Natural killer cell treated with Interleukin-12 subunit alpha and Interleukin-12 subunit beta and Interleukin-15 and Interleukin-18, amount 100 ng/mL, for 72 hours (primary cell): ENCODE measurements at regions not wholly inside any gene's neighbourhood (a gene's known extent, or its start where the extent isn't known, plus 50 kb on each side); places are given as distances from the start of the nearest gene placed in this dataset.
A peak's percentile ranks its signal among the peaks of the same experiment; 100 is the strongest.

Source experiments
- ATAC-seq, 2 donors: fragments of 150-1000 bp; cut with Tn5 transposase in 1 of 2; sonication (Bioruptor Pico), chemical (Tn5 transposase) in 1 of 2; 2 replicates each; pipeline ENCODE4 v1.10.0; 2021
- DNase-seq: peaks from one replicate; pipeline ENCODE4 v3.0.0; 2022; ENCODE audit warnings: low spot score
- H3K27ac Mint-ChIP-seq, 2 donors: 1 replicate in 1 of 2; 2 replicates in 1 of 2; pipeline ENCODE4 v1.8.0; 2022; ENCODE audit warnings: mixed read lengths in 2 of 2, mild to moderate bottlenecking in 1 of 2, moderate library complexity in 1 of 2
- H3K27me3 Mint-ChIP-seq, 2 donors: 1 replicate in 1 of 2; 2 replicates in 1 of 2; pipeline ENCODE4 v1.8.0; 2022; ENCODE audit warnings: mixed read lengths in 2 of 2
- H3K36me3 Mint-ChIP-seq: one replicate; pipeline ENCODE4 v1.8.0; 2022; ENCODE audit warnings: mixed read lengths
- H3K4me1 Mint-ChIP-seq, 2 donors: 1 replicate in 1 of 2; 2 replicates in 1 of 2; pipeline ENCODE4 v1.8.0; 2022; ENCODE audit warnings: low read depth in 2 of 2, mixed read lengths in 2 of 2, mild to moderate bottlenecking in 1 of 2
- H3K4me3 Mint-ChIP-seq: one replicate; pipeline ENCODE4 v1.8.0; 2022; ENCODE audit warnings: mixed read lengths
- H3K9me3 Mint-ChIP-seq: 2 replicates; pipeline ENCODE4 v1.8.0; 2022; ENCODE audit warnings: mixed read lengths

GRCh38 chr2:128389388-128390086, 70.9 kb upstream of the HS6ST1 start:
- DNase-seq (peak; percentile 34), ATAC-seq (no peak)
- Mint-ChIP-seq H3K4me3 (no peak overlapping the region), H3K36me3 (no peaks in the 10 kb centered on the region), H3K27ac (no peak overlapping the region), H3K4me1 (no peaks in the 10 kb centered on the region), H3K9me3 (no peaks in the 10 kb centered on the region), H3K27me3 (peaks cover 7% of the 10 kb centered on the region in 2 donors)

GRCh38 chr2:128390256-128390990, 71.8 kb upstream of the HS6ST1 start:
- Mint-ChIP-seq H3K4me3 (no peak overlapping the region), H3K4me1 (no peaks in the 10 kb centered on the region)

GRCh38 chr2:128390991-128391630, 72.4 kb upstream of the HS6ST1 start:
- peaks cover 7% of the 10 kb centered on the region in 2 donors for H3K27me3 Mint-ChIP-seq
- DNase-seq (peak; percentile 37), ATAC-seq (no peak)
- H3K4me1 Mint-ChIP-seq = no peaks in the 10 kb centered on the region
- no peak overlapping the region for H3K27ac Mint-ChIP-seq
- no peak overlapping the region for H3K4me3 Mint-ChIP-seq
- no peaks in the 10 kb centered on the region for H3K36me3 Mint-ChIP-seq
- H3K9me3 Mint-ChIP-seq = no peaks in the 10 kb centered on the region

More at GRCh38 chr2:128390256-128390990, 71.8 kb upstream of the HS6ST1 start:
- Mint-ChIP-seq H3K27me3 (peaks cover 7% of the 10 kb centered on the region in 2 donors), H3K27ac (no peak overlapping the region), H3K36me3 (no peaks in the 10 kb centered on the region), H3K9me3 (no peaks in the 10 kb centered on the region)
- ATAC-seq (no peak), DNase-seq (peak; percentile 12)

GRCh38 chr2:128391679-128392078, 73.0 kb upstream of the HS6ST1 start:
- H3K9me3 Mint-ChIP-seq = no peaks in the 10 kb centered on the region
- H3K4me1 Mint-ChIP-seq = no peaks in the 10 kb centered on the region
- no peak overlapping the region for H3K4me3 Mint-ChIP-seq
- ATAC-seq (no peak), DNase-seq (no peak)
- no peak overlapping the region for H3K27ac Mint-ChIP-seq
- no peaks in the 10 kb centered on the region for H3K36me3 Mint-ChIP-seq
- peaks cover 7% of the 10 kb centered on the region in 2 donors for H3K27me3 Mint-ChIP-seq

DNA sequence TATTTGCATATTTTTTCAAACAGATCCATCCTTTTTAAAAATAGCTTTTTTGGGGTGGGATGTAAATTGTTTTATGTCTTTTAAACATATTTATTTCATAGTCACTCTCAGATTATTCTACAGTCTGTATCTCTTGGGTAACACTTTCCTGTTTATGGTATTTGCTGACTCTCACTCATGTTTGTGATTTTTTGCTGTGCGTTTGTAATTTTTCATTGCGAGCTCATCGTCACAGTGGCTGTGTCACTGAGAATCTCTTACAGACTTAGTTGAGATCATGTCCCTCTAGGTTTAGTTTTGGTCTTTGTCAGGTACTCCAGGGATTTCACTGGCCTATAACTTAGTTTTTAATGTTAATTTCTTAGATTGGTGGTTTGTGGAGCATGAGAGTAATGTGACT, 73.5 kb upstream of the HS6ST1 start:
- H3K4me1 Mint-ChIP-seq = no peaks in the 10 kb centered on the region
- H3K27ac Mint-ChIP-seq = no peak overlapping the region
- ATAC-seq (no peak), DNase-seq (no peak)
- H3K9me3 Mint-ChIP-seq = no peaks in the 10 kb centered on the region
- H3K27me3 Mint-ChIP-seq = peaks cover 7% of the 10 kb centered on the region in 2 donors
- H3K36me3 Mint-ChIP-seq = no peaks in the 10 kb centered on the region
- no peak overlapping the region for H3K4me3 Mint-ChIP-seq

- Mint-ChIP-seq H3K4me3 (no peak overlapping the region), H3K9me3 (no peaks in the 10 kb centered on the region), H3K4me1 (no peaks in the 10 kb centered on the region), H3K27ac (no peak overlapping the region), H3K36me3 (no peaks in the 10 kb centered on the region), H3K27me3 (peaks cover 7 to 14% of the 10 kb centered on the region in 2 donors)
- DNase-seq = no peak
- no peak for ATAC-seq
These were observed 75.5 kb upstream of the HS6ST1 start for GRCh38 chr2:128394007-128394730.

GRCh38 chr2:128395196-128395595, 76.5 kb upstream of the HS6ST1 start:
- DNase-seq = no peak
- H3K9me3 Mint-ChIP-seq = no peaks in the 10 kb centered on the region
- H3K27ac Mint-ChIP-seq = no peak overlapping the region
- no peak for ATAC-seq
- H3K36me3 Mint-ChIP-seq = no peaks in the 10 kb centered on the region
- no peak overlapping the region for H3K4me3 Mint-ChIP-seq
- H3K4me1 Mint-ChIP-seq = no peaks in the 10 kb centered on the region
- H3K27me3 Mint-ChIP-seq = peaks cover 13 to 22% of the 10 kb centered on the region in 2 donors

DNA sequence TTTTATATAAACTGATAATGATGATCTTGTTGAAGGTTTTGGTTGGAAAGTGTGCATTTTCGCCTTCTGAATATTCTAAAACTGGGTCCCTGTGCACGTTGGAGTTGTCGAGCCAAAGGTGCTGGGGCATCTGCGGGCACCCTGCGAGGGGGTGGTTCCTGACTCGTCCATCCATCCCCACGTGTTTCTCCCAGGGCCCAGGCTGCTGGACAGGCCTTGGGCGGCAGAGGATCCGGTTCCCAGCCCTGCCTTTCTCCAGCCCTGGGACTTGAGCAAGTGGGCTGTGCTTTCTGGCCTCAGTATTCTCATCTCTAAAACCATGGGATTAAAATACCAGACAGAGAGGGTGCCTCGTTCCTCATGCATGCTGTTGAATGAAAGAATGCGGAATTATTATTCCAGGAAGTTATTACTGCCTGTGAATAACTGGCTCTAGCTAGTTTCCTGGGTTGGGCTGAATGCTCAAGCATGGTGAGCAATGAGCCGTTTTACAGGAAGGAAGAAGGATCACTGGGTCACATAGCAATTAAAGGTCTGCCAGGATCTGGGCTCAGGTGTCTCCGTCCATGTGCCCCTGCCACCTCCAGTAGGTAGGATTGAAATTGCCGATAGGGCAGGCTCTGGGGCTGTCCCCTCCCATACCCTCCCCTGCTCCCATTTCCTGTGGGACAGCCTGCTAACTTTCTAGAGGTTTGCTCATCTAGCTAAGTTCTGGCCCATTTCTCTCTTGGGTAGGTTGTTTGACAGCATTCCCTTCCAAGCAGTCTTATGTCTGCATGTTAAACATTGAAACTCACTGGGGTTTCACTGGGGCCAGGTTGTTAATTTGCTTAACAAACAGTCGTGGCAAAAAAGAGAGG, 77.2 kb upstream of the HS6ST1 start:
- DNase-seq (no peak), ATAC-seq (peak in 1 of 2 donors; percentile 48)
- Mint-ChIP-seq H3K9me3 (no peaks in the 10 kb centered on the region), H3K4me3 (no peak overlapping the region), H3K27ac (no peak overlapping the region), H3K4me1 (no peaks in the 10 kb centered on the region), H3K27me3 (peaks cover 13 to 28% of the 10 kb centered on the region in 2 donors), H3K36me3 (no peaks in the 10 kb centered on the region)

- Mint-ChIP-seq H3K9me3 (no peaks in the 10 kb centered on the region), H3K4me1 (no peaks in the 10 kb centered on the region), H3K4me3 (no peak overlapping the region), H3K27me3 (peaks cover 13 to 33% of the 10 kb centered on the region in 2 donors), H3K36me3 (no peaks in the 10 kb centered on the region), H3K27ac (no peak overlapping the region)
- no peak for DNase-seq
- no peak for ATAC-seq
These were observed 77.8 kb upstream of the HS6ST1 start for GRCh38 chr2:128396500-128396891.

GRCh38 chr2:128396946-128397345, 78.3 kb upstream of the HS6ST1 start:
- Mint-ChIP-seq H3K27ac (no peak overlapping the region), H3K4me1 (no peaks in the 10 kb centered on the region), H3K36me3 (no peaks in the 10 kb centered on the region), H3K27me3 (peaks cover 13 to 33% of the 10 kb centered on the region in 2 donors), H3K4me3 (no peak overlapping the region), H3K9me3 (no peaks in the 10 kb centered on the region)
- DNase-seq (no peak), ATAC-seq (no peak)

GRCh38 chr2:128399256-128399655, 80.6 kb upstream of the HS6ST1 start:
- Mint-ChIP-seq H3K4me1 (no peaks in the 10 kb centered on the region), H3K36me3 (no peaks in the 10 kb centered on the region), H3K27me3 (peaks cover 9 to 26% of the 10 kb centered on the region in 2 donors), H3K4me3 (no peak overlapping the region), H3K9me3 (no peaks in the 10 kb centered on the region), H3K27ac (no peak overlapping the region)
- ATAC-seq (no peak), DNase-seq (no peak)

DNA sequence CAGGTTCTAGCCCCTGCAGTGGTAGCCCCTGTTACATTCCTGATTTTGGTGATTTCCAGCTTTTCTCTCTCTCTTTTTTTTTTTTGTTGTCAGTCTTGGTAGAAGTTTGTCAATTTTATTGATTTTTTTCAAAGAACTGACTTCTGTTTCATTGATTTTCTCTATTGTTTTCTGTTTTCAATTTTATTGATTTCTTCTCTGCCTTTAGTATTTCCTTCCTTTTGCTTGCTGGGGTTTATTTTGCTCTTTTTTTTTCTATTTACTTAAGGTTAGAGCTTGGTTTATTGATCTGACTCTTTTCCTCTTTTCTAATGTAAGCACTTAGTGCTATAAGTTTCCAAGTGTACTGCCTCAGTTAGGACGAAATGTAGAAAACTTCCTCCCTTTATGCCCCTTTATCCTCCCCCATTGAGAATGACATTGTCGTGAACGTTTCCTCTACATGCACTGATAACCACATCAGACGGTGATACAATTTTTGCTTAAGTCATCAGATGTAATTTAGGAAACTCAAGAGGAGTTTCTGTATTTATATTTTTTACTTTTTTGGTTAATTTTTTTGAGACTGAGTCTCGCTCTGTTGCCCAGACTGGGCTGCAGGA, 81.1 kb upstream of the HS6ST1 start:
- H3K9me3 Mint-ChIP-seq = no peaks in the 10 kb centered on the region
- H3K36me3 Mint-ChIP-seq = no peaks in the 10 kb centered on the region
- no peak overlapping the region for H3K27ac Mint-ChIP-seq
- DNase-seq = no peak
- H3K4me3 Mint-ChIP-seq = no peak overlapping the region
- no peak for ATAC-seq
- peaks cover 9 to 26% of the 10 kb centered on the region in 2 donors for H3K27me3 Mint-ChIP-seq
- H3K4me1 Mint-ChIP-seq = no peaks in the 10 kb centered on the region

DNA sequence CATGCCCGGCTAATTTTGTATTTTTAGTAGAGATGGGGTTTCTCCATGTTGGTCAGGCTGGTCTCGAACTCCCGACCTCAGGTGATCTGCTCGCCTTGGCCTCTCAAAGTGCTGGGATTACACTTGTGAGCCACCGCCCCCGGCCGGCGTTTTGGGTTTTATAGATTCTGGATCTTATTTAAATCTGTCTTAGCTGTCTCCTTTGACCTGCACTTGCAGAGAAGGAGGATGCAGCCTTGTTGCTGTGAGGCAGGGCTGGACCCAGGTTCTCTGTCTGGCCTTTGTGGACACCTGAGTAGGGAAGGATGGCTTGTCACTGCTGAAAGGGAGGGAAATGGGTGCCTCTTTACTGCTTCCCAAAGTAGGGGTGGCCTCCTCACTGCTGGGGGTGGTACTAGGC, 83.0 kb upstream of the HS6ST1 start:
- no peak for DNase-seq
- Mint-ChIP-seq H3K27ac (no peak overlapping the region), H3K27me3 (peaks cover 9 to 26% of the 10 kb centered on the region in 2 donors), H3K36me3 (no peaks in the 10 kb centered on the region), H3K4me1 (no peaks in the 10 kb centered on the region), H3K4me3 (no peak overlapping the region), H3K9me3 (no peaks in the 10 kb centered on the region)
- ATAC-seq = no peak
